HCT116 (cell line): ENCODE measurements at regions not wholly inside any gene's neighbourhood (a gene's known extent, or its start where the extent isn't known, plus 50 kb on each side); places are given as distances from the start of the nearest gene placed in this dataset.
"Not testable (repeated sequence)": the region's sequence is repeated elsewhere in the genome, so short reads cannot be mapped to it uniquely, and the experiment has no call there.

Experiments
- ATAC-seq: fragments of 200-7000 bp; cut with Tn5 transposase; 2 replicates; pipeline ENCODE4 v1.9.1; 2020; ENCODE audit warnings: mild to moderate bottlenecking, moderate library complexity
- BruUV-seq: library from RNA; stranded (reverse); fragments of 400-500 nt; replicated peaks from 2 replicates; lab custom pipeline; 2021; lab: Mats Ljungman, UMichigan
- CTCF ChIA-PET: fragments of 300-600 bp; sonication (Branson Sonifier 250); formaldehyde crosslinking; loops from one replicate; lab custom pipeline; 2021; ENCODE audit warnings: antibody characterized with exemption; lab: Charles Lee
- POLR2A ChIA-PET: fragments of 300-600, 350-600 bp; sonication (Branson Sonifier 250); formaldehyde crosslinking; loops from one replicate; lab custom pipeline; 2021; ENCODE audit warnings: antibody characterized with exemption; lab: Charles Lee
- RAD21 ChIA-PET, 2 experiments: fragments of 300-600 bp; sonication (Branson Sonifier 250); formaldehyde crosslinking; loops; one replicate each; lab custom pipeline; 2023; ENCODE audit warnings: low total read pairs in 2 of 2; ENCODE audit not compliant: uncharacterized antibody in 2 of 2, unreplicated experiment in 2 of 2, low non-redundant PET in 1 of 2; lab: Charles Lee
- DNase-seq: peaks from one replicate; pipeline ENCODE4 v3.0.0-alpha.2; 2010; ENCODE audit warnings: low read depth, low spot score
- H2AFZ ChIP-seq: fragments of 200-600 bp; shearing (Covaris generic), sonication (generic); 2 replicates; pipeline ENCODE4 v1.6.1; 2017; ENCODE audit warnings: low read depth, mixed run types, mixed read lengths, antibody characterized with exemption, low read length; ENCODE audit not compliant: poor library complexity, severe bottlenecking
- H3K27ac ChIP-seq: 2 replicates; pipeline ENCODE4 v1.5.1; 2012; ENCODE audit warnings: low read depth, low read length
- H3K27me3 ChIP-seq: fragments of 200-600 bp; sonication (generic); 2 replicates; pipeline ENCODE4 v1.6.1; 2016; ENCODE audit warnings: mixed run types, low read length, mixed read lengths; ENCODE audit not compliant: insufficient read depth
- H3K36me3 ChIP-seq, 2 experiments: fragments of 200-500 bp in 1 of 2; fragments of 200-600 bp in 1 of 2; sonication (Bioruptor generic) in 1 of 2; sonication (generic) in 1 of 2; 2 replicates each; pipeline versions ENCODE4 v1.5.1 to v1.6.1; 2014 to 2016; ENCODE audit warnings: low read length in 2 of 2, inconsistent platforms in 1 of 2, mixed read lengths in 1 of 2, mixed run types in 1 of 2; ENCODE audit not compliant: insufficient read depth in 2 of 2, control insufficient read depth in 1 of 2
- H3K4me1 ChIP-seq, 2 experiments: fragments of 200-600 bp in 1 of 2; sonication (generic) in 1 of 2; 2 replicates each; pipeline versions ENCODE4 v1.5.1 to v1.6.1; 2012 to 2017; ENCODE audit warnings: low read length in 2 of 2, inconsistent platforms in 1 of 2, mild to moderate bottlenecking in 1 of 2, mixed read lengths in 1 of 2, mixed run types in 1 of 2, moderate library complexity in 1 of 2; ENCODE audit not compliant: insufficient read depth in 2 of 2, control insufficient read depth in 1 of 2
- H3K4me2 ChIP-seq: fragments of 200-600 bp; sonication (generic); 2 replicates; pipeline ENCODE4 v1.6.1; 2017; ENCODE audit warnings: mixed run types, low read length, mixed read lengths
- H3K4me3 ChIP-seq, 2 experiments: fragments of 200-600 bp in 1 of 2; sonication (generic) in 1 of 2; replicated peaks in 1 of 2; 2 replicates each; pipeline ENCODE4 v1.5.1; 2011 to 2016; ENCODE audit warnings: low read length in 2 of 2, control low read depth in 1 of 2, low read depth in 1 of 2, mild to moderate bottlenecking in 1 of 2, mixed read lengths in 1 of 2, mixed run types in 1 of 2
- H3K79me2 ChIP-seq: fragments of 200-600 bp; sonication (generic); 2 replicates; pipeline ENCODE4 v1.6.1; 2017; ENCODE audit warnings: mild to moderate bottlenecking, mixed run types, low read length, moderate library complexity, mixed read lengths; ENCODE audit not compliant: insufficient read depth
- H3K9ac ChIP-seq: fragments of 200-600 bp; sonication (generic); 2 replicates; pipeline ENCODE4 v1.6.1; 2016; ENCODE audit warnings: low read length, mixed read lengths
- H3K9me2 ChIP-seq: fragments of 200-600 bp; sonication (generic), shearing (Covaris generic); 2 replicates; pipeline ENCODE4 v1.6.1; 2017; ENCODE audit warnings: mixed run types, mild to moderate bottlenecking, moderate library complexity; ENCODE audit not compliant: insufficient read depth
- H3K9me3 ChIP-seq, 2 experiments: fragments of 200-500 bp in 1 of 2; fragments of 200-600 bp in 1 of 2; sonication (Bioruptor generic) in 1 of 2; sonication (generic) in 1 of 2; 2 replicates each; pipeline ENCODE4 v1.6.1; 2014 to 2017; ENCODE audit warnings: low read length in 2 of 2, mixed read lengths in 2 of 2, inconsistent platforms in 1 of 2, low read depth in 1 of 2, mild to moderate bottlenecking in 1 of 2, mixed run types in 1 of 2, moderate library complexity in 1 of 2; ENCODE audit not compliant: control insufficient read depth in 1 of 2, insufficient read depth in 1 of 2
- H4K20me1 ChIP-seq: fragments of 200-600 bp; sonication (generic), shearing (Covaris generic); 2 replicates; pipeline ENCODE4 v1.6.1; 2017; ENCODE audit warnings: mixed run types, mild to moderate bottlenecking, moderate library complexity; ENCODE audit not compliant: insufficient read depth
- CTCF ChIP-seq, 3 experiments: fragments of 200-600 bp in 1 of 3; sonication (generic) in 1 of 3; IDR thresholded peaks in 2 of 3; conservative IDR thresholded peaks in 1 of 3; 2 replicates each; pipeline ENCODE4 v1.5.1; 2012 to 2017; ENCODE audit warnings: low read depth in 2 of 3, low read length in 2 of 3, antibody characterized with exemption in 1 of 3, borderline replicate concordance in 1 of 3, control low read depth in 1 of 3, mild to moderate bottlenecking in 1 of 3, mixed read lengths in 1 of 3, mixed run types in 1 of 3, moderate library complexity in 1 of 3; ENCODE audit not compliant: insufficient read depth in 1 of 3
- ELF1 ChIP-seq: IDR thresholded peaks from 2 replicates; pipeline ENCODE4 v1.6.1; 2012; ENCODE audit warnings: low read depth, borderline replicate concordance
- EZH2 ChIP-seq: fragments of 200-600 bp; sonication (generic); IDR thresholded peaks from 2 replicates; pipeline ENCODE4 v1.6.1; 2017; ENCODE audit warnings: antibody characterized with exemption, mixed run types
- POLR2A ChIP-seq: IDR thresholded peaks from 2 replicates; pipeline ENCODE4 v1.7.0; 2011; ENCODE audit warnings: borderline replicate concordance; ENCODE audit not compliant: insufficient read depth, insufficient read length; ENCODE audit errors: extremely low read depth
- SP1 ChIP-seq: IDR thresholded peaks from 2 replicates; pipeline ENCODE4 v1.6.1; 2012; ENCODE audit warnings: low read depth
- SRF ChIP-seq: IDR thresholded peaks from 2 replicates; pipeline ENCODE4 v1.6.1; 2012; ENCODE audit warnings: low read depth
- YY1 ChIP-seq: IDR thresholded peaks from 2 replicates; pipeline ENCODE4 v1.6.1; 2011; ENCODE audit warnings: low read length, low read depth, moderate library complexity, mild to moderate bottlenecking; ENCODE audit not compliant: insufficient replicate concordance; ENCODE audit errors: extremely low read depth
- intact Hi-C: fragments of 100-400 bp; cut with micrococcal nuclease; formaldehyde crosslinking; loops from 2 replicates; pipeline ENCODE4 v1.10.0; 2022
- TF ChIP-seq, protein P1 (sequence below): IDR thresholded peaks from 2 replicates; pipeline ENCODE4 v1.6.1; 2012; ENCODE audit warnings: low read depth
- TF ChIP-seq, protein P2 (sequence below): IDR thresholded peaks from 2 replicates; pipeline ENCODE4 v1.6.1; 2011; ENCODE audit warnings: mild to moderate bottlenecking, low read length, moderate library complexity; ENCODE audit not compliant: insufficient replicate concordance; ENCODE audit errors: extremely low read depth
- TF ChIP-seq, protein P3 (sequence below): IDR thresholded peaks from 2 replicates; pipeline ENCODE4 v1.6.1; 2012

DNA sequence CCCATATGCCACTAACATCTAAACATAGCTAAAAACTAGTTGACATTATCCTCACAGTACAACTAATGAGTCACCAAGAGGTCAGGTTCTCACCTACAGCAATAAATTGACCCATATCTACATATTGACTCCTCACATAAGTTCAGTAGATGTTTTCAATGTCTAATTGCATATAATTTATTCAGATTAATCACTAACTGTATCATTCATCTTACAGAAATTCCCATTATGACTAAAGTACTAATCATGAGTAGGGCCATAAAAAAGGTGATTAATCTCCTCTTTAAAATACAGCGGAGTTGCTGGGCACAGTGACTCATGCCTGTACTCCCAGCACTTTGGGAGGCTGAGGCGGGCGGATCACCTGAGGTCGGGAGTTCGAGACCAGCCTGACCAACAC, 82.4 kb upstream of the ST3GAL6 start (continued):
- TF ChIP-seq, protein P1, sequence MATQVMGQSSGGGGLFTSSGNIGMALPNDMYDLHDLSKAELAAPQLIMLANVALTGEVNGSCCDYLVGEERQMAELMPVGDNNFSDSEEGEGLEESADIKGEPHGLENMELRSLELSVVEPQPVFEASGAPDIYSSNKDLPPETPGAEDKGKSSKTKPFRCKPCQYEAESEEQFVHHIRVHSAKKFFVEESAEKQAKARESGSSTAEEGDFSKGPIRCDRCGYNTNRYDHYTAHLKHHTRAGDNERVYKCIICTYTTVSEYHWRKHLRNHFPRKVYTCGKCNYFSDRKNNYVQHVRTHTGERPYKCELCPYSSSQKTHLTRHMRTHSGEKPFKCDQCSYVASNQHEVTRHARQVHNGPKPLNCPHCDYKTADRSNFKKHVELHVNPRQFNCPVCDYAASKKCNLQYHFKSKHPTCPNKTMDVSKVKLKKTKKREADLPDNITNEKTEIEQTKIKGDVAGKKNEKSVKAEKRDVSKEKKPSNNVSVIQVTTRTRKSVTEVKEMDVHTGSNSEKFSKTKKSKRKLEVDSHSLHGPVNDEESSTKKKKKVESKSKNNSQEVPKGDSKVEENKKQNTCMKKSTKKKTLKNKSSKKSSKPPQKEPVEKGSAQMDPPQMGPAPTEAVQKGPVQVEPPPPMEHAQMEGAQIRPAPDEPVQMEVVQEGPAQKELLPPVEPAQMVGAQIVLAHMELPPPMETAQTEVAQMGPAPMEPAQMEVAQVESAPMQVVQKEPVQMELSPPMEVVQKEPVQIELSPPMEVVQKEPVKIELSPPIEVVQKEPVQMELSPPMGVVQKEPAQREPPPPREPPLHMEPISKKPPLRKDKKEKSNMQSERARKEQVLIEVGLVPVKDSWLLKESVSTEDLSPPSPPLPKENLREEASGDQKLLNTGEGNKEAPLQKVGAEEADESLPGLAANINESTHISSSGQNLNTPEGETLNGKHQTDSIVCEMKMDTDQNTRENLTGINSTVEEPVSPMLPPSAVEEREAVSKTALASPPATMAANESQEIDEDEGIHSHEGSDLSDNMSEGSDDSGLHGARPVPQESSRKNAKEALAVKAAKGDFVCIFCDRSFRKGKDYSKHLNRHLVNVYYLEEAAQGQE, result no peak
- TF ChIP-seq, protein P2, sequence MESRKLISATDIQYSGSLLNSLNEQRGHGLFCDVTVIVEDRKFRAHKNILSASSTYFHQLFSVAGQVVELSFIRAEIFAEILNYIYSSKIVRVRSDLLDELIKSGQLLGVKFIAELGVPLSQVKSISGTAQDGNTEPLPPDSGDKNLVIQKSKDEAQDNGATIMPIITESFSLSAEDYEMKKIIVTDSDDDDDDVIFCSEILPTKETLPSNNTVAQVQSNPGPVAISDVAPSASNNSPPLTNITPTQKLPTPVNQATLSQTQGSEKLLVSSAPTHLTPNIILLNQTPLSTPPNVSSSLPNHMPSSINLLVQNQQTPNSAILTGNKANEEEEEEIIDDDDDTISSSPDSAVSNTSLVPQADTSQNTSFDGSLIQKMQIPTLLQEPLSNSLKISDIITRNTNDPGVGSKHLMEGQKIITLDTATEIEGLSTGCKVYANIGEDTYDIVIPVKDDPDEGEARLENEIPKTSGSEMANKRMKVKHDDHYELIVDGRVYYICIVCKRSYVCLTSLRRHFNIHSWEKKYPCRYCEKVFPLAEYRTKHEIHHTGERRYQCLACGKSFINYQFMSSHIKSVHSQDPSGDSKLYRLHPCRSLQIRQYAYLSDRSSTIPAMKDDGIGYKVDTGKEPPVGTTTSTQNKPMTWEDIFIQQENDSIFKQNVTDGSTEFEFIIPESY, result no peak
- no peak for TF ChIP-seq YY1
- TF ChIP-seq, protein P3, sequence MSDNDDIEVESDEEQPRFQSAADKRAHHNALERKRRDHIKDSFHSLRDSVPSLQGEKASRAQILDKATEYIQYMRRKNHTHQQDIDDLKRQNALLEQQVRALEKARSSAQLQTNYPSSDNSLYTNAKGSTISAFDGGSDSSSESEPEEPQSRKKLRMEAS, result peak; percentile 27; the same call in 1 of the 2 replicates
- TF ChIP-seq SP1, result peak; percentile 84
- no peak for TF ChIP-seq EZH2
- TF ChIP-seq SRF, result peak; percentile 83
- TF ChIP-seq, all 23 proteins: peak for 10

- BruUV-seq, result no TSS peak
- RAD21 ChIA-PET, result no interaction called here
- TF ChIP-seq CTCF (IDR thresholded peaks at IDR 0.05 in 2 of 3, conservative IDR thresholded peaks at IDR 0.05 in 1 of 3; ENCODE audit: borderline replicate concordance in 1 of 3, insufficient read depth in 1 of 3, low read depth in 2 of 3, low read length in 2 of 3) (no peak), ELF1 (peak; percentile 18; the same call in 1 of the 2 replicates), POLR2A (no peak)
- Histone ChIP-seq H3K4me1 (peaks cover 6 to 19% of the 10 kb centered on the region in 2 experiments), H4K20me1 (no peaks in the 10 kb centered on the region), H3K27ac (no peak overlapping the region; the same call in 1 of the 2 replicates), H3K27me3 (no peaks in the 10 kb centered on the region), H3K36me3 (0 out of 4 replicates have a peak, but pooled peaks cover 0 to 3% of the 10 kb centered on the region in 2 experiments), H3K9me3 (peaks cover 0 to 5% of the 10 kb centered on the region in 2 experiments; a peak in 1 of 4 replicates), H2AFZ (peak overlapping the region; percentile 69), H3K9ac (no peak overlapping the region), H3K79me2 (no peaks in the 10 kb centered on the region), H3K4me2 (peak overlapping the region; percentile 59), H3K4me3 (no peak overlapping the region), H3K9me2 (no peaks in the 10 kb centered on the region)
- CTCF ChIA-PET, result no interaction called here
- no peak for DNase-seq
- POLR2A ChIA-PET, result no interaction called here
- intact Hi-C loops, result no loop called here
- ATAC-seq, result peak; percentile 57
Observed at GRCh38 chr3:98681486-98681885, 81.7 kb upstream of the ST3GAL6 start.

DNA sequence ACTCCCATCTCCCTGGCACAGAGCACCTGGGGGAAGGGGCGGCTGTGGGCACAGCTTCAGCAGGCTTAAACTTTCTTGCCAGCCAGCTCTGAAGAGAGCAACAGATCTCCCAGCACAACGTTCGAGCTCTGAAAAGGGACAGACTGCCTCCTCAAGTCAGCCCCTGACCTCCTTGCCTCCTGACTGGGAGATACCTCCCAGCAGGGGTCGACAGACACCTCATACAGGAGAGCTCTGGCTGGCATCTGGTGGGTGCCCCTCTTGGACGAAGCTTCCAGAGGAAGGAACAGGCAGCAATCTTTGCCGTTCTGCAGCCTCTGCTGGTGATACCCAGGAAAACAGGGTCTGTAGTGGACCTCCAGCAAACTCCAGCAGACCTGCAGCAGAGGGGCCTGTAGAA, 80.7 kb upstream of the ST3GAL6 start:
- ATAC-seq, BruUV-seq, H3K4me2 ChIP-seq, H3K9ac ChIP-seq, H3K79me2 ChIP-seq, RAD21 ChIA-PET, H3K9me2 ChIP-seq, H3K36me3 ChIP-seq, H4K20me1 ChIP-seq, intact Hi-C loops, H3K27ac ChIP-seq, DNase-seq, CTCF ChIA-PET, H2AFZ ChIP-seq, POLR2A ChIA-PET, H3K4me3 ChIP-seq, H3K9me3 ChIP-seq, H3K27me3 ChIP-seq: not testable (repeated sequence)
- peaks cover 6 to 19% of the 10 kb centered on the region in 2 experiments for H3K4me1 ChIP-seq
